HEK293T (cell line): ENCODE measurements at regions not wholly inside any gene's neighbourhood (a gene's known extent, or its start where the extent isn't known, plus 50 kb on each side); places are given as distances from the start of the nearest gene placed in this dataset.

Experiments
- FOXM1 ChIP-seq: fragments of 450-650 bp; IDR thresholded peaks from 2 replicates; pipeline ENCODE4 v1.6.1; 2017; ENCODE audit warnings: mild to moderate bottlenecking, borderline replicate concordance
- HDGF ChIP-seq: fragments of 450-650 bp; IDR thresholded peaks from 2 replicates; pipeline ENCODE4 v1.6.1; 2017; ENCODE audit warnings: antibody characterized with exemption, borderline replicate concordance
- TARDBP ChIP-seq: fragments of 450-650 bp; IDR thresholded peaks from 2 replicates; pipeline ENCODE4 v1.6.1; 2016

DNA sequence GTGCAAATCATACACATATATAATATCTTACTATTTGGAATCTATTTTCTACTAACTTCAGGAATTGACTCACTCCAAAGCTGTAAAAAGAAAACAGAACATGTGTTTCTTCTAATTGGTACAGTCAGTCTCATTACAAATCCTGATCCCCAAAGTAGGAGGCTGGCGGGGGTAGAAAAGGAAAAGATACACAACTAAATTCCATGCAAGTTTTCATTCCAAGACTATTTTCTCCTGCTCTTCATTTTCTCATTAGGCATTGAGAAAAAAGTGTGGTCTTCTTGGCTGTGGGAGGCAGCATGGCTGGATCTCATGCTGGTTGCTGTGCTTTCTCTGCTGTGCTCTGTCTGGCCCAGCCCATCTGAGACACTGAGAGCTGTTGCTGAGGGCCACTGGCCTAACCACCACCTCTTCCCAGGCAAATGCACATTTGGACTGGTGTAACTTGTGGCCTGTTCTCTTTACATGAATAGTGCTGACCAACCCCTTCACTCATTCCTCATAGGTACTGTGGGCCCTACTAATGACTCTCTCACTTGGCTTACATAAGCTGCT, 1107.5 kb upstream of the B3GALT2 start:
- no peak for TF ChIP-seq HDGF
- TF ChIP-seq TARDBP: no peak
- TF ChIP-seq FOXM1: no peak
